ENCODE measurements at regions not wholly inside any gene's neighbourhood (a gene's known extent, or its start where the extent isn't known, plus 50 kb on each side); places are given as distances from the start of the nearest gene placed in this dataset.

- H3F3A ChIP-seq (replicated peaks; ENCODE audit: low read depth), result no peaks in the 10 kb centered on the region
- Mint-ChIP-seq H3K27me3 (ENCODE audit: insufficient read depth, low read depth, poor library complexity) (no peaks in the 10 kb centered on the region), H3K4me1 (peaks cover 25% of the 10 kb centered on the region), H3K4me3 (no peak overlapping the region), H3K27ac (no peak overlapping the region), H3K9me3 (no peaks in the 10 kb centered on the region), H3K36me3 (ENCODE audit: low read depth) (no peaks in the 10 kb centered on the region)
- no peak overlapping the region for H2AFZ ChIP-seq
- H4K20me1 ChIP-seq (replicated peaks; ENCODE audit: insufficient read depth), result no peaks in the 10 kb centered on the region
- peaks cover 2% of the 10 kb centered on the region; the same call in 1 of the 2 replicates for H3K9me2 ChIP-seq (ENCODE audit: insufficient read depth)
- TF ChIP-seq REST (IDR thresholded peaks at IDR 0.05; ENCODE audit: unreplicated experiment) (no peak), ZNF331 (CRISPR knock-in tag; IDR thresholded peaks at IDR 0.05; ENCODE audit: low read depth) (no peak), POLR2AphosphoS5 (IDR thresholded peaks at IDR 0.05; ENCODE audit: low read depth) (no peak), STAT1 (IDR thresholded peaks at IDR 0.05; ENCODE audit: unreplicated experiment) (no peak), JUNB (IDR thresholded peaks at IDR 0.05; ENCODE audit: unreplicated experiment) (no peak)
- H3K4me3 ChIP-seq, result no peak overlapping the region
- H3K79me2 ChIP-seq (replicated peaks; ENCODE audit: insufficient read depth), result no peaks in the 10 kb centered on the region
- DNase-seq (ENCODE audit: low spot score) (no peak), ATAC-seq (no peak)
- H3K27me3 ChIP-seq (ENCODE audit: insufficient read depth), result no peaks in the 10 kb centered on the region
- no peak overlapping the region for H3K27ac ChIP-seq (ENCODE audit: low read depth)
- no peaks in the 10 kb centered on the region for H3K36me3 ChIP-seq (ENCODE audit: insufficient read depth)
- H3K4me1 ChIP-seq (ENCODE audit: insufficient read depth), result peaks cover 19% of the 10 kb centered on the region
- no peak overlapping the region for H3K4me2 ChIP-seq
Measured at GRCh38 chr2:63663013-63663864, 74.5 kb downstream of the MDH1 start.

GRCh38 chr2:63665091-63665490 is 76.3 kb downstream of the MDH1 start:
- Histone ChIP-seq H2AFZ (no peak overlapping the region), H3K27me3 (ENCODE audit: insufficient read depth) (no peaks in the 10 kb centered on the region), H3K4me3 (no peak overlapping the region), H3K9me2 (ENCODE audit: insufficient read depth) (peaks cover 2% of the 10 kb centered on the region; the same call in 1 of the 2 replicates), H3F3A (replicated peaks; ENCODE audit: low read depth) (no peaks in the 10 kb centered on the region), H3K79me2 (replicated peaks; ENCODE audit: insufficient read depth) (no peaks in the 10 kb centered on the region), H3K36me3 (ENCODE audit: insufficient read depth) (no peaks in the 10 kb centered on the region), H3K4me2 (no peak overlapping the region), H3K27ac (ENCODE audit: low read depth) (no peak overlapping the region), H3K4me1 (ENCODE audit: insufficient read depth) (peaks cover 28% of the 10 kb centered on the region), H4K20me1 (replicated peaks; ENCODE audit: insufficient read depth) (no peaks in the 10 kb centered on the region)
- Mint-ChIP-seq H3K36me3 (ENCODE audit: low read depth) (no peaks in the 10 kb centered on the region), H3K4me1 (peaks cover 35% of the 10 kb centered on the region), H3K27ac (no peak overlapping the region), H3K27me3 (ENCODE audit: insufficient read depth, low read depth, poor library complexity) (no peaks in the 10 kb centered on the region), H3K4me3 (no peak overlapping the region), H3K9me3 (no peaks in the 10 kb centered on the region)
- DNase-seq (ENCODE audit: low spot score) (no peak), ATAC-seq (no peak)
- TF ChIP-seq ZNF462 (CRISPR knock-in tag; IDR thresholded peaks at IDR 0.05) (no peak), ETS1 (IDR thresholded peaks at IDR 0.05) (no peak), JUNB (IDR thresholded peaks at IDR 0.05; ENCODE audit: unreplicated experiment) (no peak), ZNF114 (CRISPR knock-in tag; IDR thresholded peaks at IDR 0.05) (no peak), CREB1 (CRISPR knock-in tag; IDR thresholded peaks at IDR 0.05; ENCODE audit: low read depth) (no peak), EZH2 (IDR thresholded peaks at IDR 0.05; ENCODE audit: low read depth, unreplicated experiment) (no peak), EZH2phosphoT487 (IDR thresholded peaks at IDR 0.05; ENCODE audit: unreplicated experiment) (no peak)

Measured in GM23338 (cell line).